GM19452 (cell line): ENCODE measurements at regions not wholly inside any gene's neighbourhood (a gene's known extent, or its start where the extent isn't known, plus 50 kb on each side); places are given as distances from the start of the nearest gene placed in this dataset.

Experiments
- ATAC-seq: cut with Tn5 transposase; IDR thresholded peaks from one replicate; pipeline ENCODE4 v1.9.1; 2021; ENCODE audit not compliant: unreplicated experiment

DNA sequence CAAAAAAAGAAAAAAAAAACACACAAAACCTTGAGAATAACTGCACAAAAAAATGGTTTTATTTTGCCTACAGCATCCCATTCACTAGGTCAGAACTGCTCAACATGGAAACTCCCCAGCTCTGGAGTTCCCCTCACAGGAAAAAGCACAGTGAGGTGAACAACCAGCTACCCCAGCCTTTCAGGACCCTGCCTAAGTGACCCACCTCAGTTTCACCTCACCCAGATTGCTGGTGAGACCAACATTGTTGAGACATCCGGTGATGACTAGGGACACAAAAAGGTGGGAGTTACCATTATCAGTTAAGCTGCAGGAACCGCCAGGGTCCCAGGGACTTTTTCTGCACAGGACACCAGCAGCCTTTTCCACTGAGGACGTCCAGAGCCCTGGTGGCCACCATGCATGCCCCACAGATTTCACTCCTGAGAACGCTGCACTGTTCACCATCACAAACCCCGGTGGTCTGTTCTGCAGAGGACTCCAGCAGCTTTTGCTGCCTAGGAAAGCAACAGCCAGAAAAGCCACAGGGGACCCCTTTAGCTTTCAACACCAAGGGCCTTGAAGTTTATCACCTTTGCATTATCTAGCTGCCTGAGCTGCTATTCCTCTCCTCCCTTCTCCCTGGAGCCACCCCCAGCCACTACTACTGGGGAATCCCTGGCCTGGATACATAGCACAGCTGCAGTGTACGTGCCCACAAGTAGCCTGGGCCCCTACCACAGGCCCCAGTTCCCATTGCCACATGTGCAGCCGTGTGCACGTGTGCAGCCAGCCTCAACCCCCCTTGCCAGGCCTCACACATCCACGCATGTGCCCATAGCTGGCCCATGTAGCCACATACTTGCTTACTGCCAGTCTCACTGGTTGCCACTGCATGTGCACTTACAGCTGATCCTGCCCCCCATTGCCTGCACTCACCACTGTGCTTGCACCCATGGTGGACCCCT, 62.5 kb upstream of the FAR2 start:
- no peak for ATAC-seq

DNA sequence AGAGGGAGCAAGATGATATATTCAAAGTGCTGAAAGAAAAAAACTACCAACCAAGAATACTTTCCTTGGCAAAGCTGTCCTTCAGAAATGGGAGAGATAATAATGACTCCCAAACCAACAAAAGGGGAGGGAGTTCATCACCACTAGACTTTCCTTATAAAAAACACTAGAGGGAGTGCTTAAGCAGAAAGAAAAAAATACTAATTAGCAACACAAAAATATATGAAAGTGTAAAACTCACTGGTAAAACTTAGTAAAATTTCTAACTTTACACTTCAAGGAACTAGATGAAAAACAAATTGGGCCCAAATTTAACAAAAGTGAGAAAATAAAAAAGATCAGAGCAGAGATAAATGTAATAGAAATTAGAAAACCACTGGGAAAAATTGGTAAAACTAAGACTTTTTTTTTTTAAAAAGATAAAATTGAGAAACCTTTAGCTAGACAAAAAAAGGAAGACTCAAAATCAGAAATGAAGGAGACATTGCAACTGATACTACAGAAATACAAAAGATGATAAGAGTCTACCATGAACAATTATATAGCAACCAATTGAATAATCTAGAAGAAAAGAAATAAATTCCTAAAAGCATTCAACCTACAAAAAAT, 60.4 kb upstream of the FAR2 start:
- ATAC-seq, result no peak
